Ishikawa (cell line): ENCODE measurements at regions not wholly inside any gene's neighbourhood (a gene's known extent, or its start where the extent isn't known, plus 50 kb on each side); places are given as distances from the start of the nearest gene placed in this dataset.

Experiments
- CEBPB ChIP-seq: IDR thresholded peaks from 2 replicates; pipeline ENCODE4 v1.6.1; 2012
- CREB1 ChIP-seq: IDR thresholded peaks from 2 replicates; pipeline ENCODE4 v1.6.1; 2012; ENCODE audit warnings: low read depth
- EGR1 ChIP-seq: IDR thresholded peaks from 2 replicates; pipeline ENCODE4 v1.6.1; 2012
- EP300 ChIP-seq: IDR thresholded peaks from 2 replicates; pipeline ENCODE4 v1.6.1; 2012; ENCODE audit warnings: borderline replicate concordance
- FOXM1 ChIP-seq: IDR thresholded peaks from 2 replicates; pipeline ENCODE4 v1.6.1; 2012; ENCODE audit warnings: low read depth, borderline replicate concordance
- MAX ChIP-seq: IDR thresholded peaks from 2 replicates; pipeline ENCODE4 v1.6.1; 2012
- NFIC ChIP-seq: IDR thresholded peaks from 2 replicates; pipeline ENCODE4 v1.6.1; 2012
- RAD21 ChIP-seq: IDR thresholded peaks from 2 replicates; pipeline ENCODE4 v1.6.1; 2012; ENCODE audit warnings: low read depth
- REST ChIP-seq: IDR thresholded peaks from 2 replicates; pipeline ENCODE4 v1.6.1; 2012; ENCODE audit warnings: low read depth, mild to moderate bottlenecking
- TAF1 ChIP-seq: IDR thresholded peaks from 2 replicates; pipeline ENCODE4 v1.6.1; 2012; ENCODE audit warnings: low read depth, mild to moderate bottlenecking
- TCF12 ChIP-seq: IDR thresholded peaks from 2 replicates; pipeline ENCODE4 v1.6.1; 2012; ENCODE audit warnings: low read depth
- TEAD4 ChIP-seq: IDR thresholded peaks from 2 replicates; pipeline ENCODE4 v1.6.1; 2012
- USF1 ChIP-seq: IDR thresholded peaks from 2 replicates; pipeline ENCODE4 v1.6.1; 2012
- YY1 ChIP-seq: IDR thresholded peaks from 2 replicates; pipeline ENCODE4 v1.6.1; 2012; ENCODE audit warnings: low read depth
- ZBTB7A ChIP-seq: IDR thresholded peaks from 2 replicates; pipeline ENCODE4 v1.6.1; 2012; ENCODE audit warnings: low read depth

- TF ChIP-seq CREB1 = no peak
- TF ChIP-seq YY1 = no peak
- no peak for TF ChIP-seq CEBPB
- TF ChIP-seq REST = no peak
- TF ChIP-seq TCF12 = no peak
- TF ChIP-seq ZBTB7A = no peak
- no peak for TF ChIP-seq TEAD4
- TF ChIP-seq TAF1 = no peak
- no peak for TF ChIP-seq EGR1
- no peak for TF ChIP-seq RAD21
Observed at GRCh38 chrX:34401411-34401810, 255.7 kb downstream of the TMEM47 start.

- TF ChIP-seq YY1 = no peak
- TF ChIP-seq FOXM1 = no peak
- no peak for TF ChIP-seq EP300
- no peak for TF ChIP-seq RAD21
- TF ChIP-seq CREB1 = no peak
- no peak for TF ChIP-seq USF1
- TF ChIP-seq TAF1 = no peak
- no peak for TF ChIP-seq TEAD4
- TF ChIP-seq ZBTB7A = no peak
- TF ChIP-seq TCF12 = no peak
- TF ChIP-seq MAX = no peak
- TF ChIP-seq NFIC = no peak
- TF ChIP-seq EGR1 = no peak
- no peak for TF ChIP-seq REST
- no peak for TF ChIP-seq CEBPB
Observed at GRCh38 chrX:34382416-34382815, 250.3 kb upstream of the FAM47A start.

- TF ChIP-seq CREB1 (no peak), REST (no peak), FOXM1 (no peak), YY1 (no peak), TEAD4 (no peak), MAX (no peak), USF1 (no peak), ZBTB7A (no peak), EGR1 (no peak), TAF1 (no peak), NFIC (no peak), TCF12 (no peak), CEBPB (no peak), EP300 (no peak), RAD21 (no peak)
Observed at GRCh38 chrX:34381241-34381640, 249.1 kb upstream of the FAM47A start.

- no peak for TF ChIP-seq EP300
- no peak for TF ChIP-seq EGR1
- TF ChIP-seq REST = no peak
- TF ChIP-seq TCF12 = no peak
- TF ChIP-seq YY1 = no peak
- no peak for TF ChIP-seq MAX
- no peak for TF ChIP-seq ZBTB7A
- no peak for TF ChIP-seq CREB1
- no peak for TF ChIP-seq CEBPB
- no peak for TF ChIP-seq TAF1
- no peak for TF ChIP-seq TEAD4
- no peak for TF ChIP-seq USF1
- no peak for TF ChIP-seq NFIC
- TF ChIP-seq FOXM1 = no peak
- no peak for TF ChIP-seq RAD21
Observed at GRCh38 chrX:34379891-34380290, 247.8 kb upstream of the FAM47A start.
